ENCODE measurements at regions not wholly inside any gene's neighbourhood (a gene's known extent, or its start where the extent isn't known, plus 50 kb on each side); places are given as distances from the start of the nearest gene placed in this dataset.

DNA sequence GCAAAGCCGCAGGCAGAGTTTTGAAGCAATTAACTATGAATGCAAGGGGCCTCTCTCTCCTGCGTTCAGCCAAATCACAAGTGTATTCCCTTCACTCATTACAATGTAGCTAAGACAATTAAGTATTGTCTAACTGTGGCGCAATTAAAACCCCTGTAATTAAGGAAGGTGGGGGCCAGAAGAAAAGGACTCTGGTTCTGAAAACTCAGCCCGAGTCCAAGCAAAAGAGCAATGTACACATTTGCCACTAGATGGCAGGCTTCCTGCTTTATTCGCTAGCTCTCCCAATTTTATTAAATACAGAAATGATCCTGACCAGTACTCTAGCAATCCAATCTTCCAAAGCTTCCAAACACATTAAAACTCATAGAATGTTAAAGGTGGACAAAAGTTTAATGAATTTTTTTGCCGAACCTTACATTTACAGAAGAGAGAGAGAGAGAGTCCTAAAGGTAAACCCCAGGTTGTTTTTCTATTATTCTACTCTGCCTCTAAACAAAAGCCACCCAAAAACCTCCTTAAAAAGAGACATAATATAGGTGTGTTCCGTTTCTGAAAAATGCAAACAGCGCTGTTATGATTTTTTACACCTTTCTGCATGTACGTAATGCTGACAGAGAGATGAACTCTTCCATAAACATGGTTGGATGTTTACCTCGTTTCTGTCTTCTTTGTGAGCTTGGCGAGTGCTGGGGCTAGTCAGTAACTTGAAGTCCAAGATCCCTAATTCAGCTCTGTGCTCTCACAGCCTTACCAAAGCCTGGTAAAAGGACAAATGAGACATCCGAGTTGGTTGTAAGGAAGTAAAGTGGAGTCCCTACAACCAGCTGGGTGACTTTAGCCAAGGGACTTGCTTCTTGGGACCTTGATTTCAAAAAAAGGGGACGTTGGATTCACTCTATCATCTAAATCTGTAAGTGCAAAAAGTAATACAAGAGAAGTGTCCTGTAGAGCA, 50.9 kb upstream of the VASH1 start:
- Mint-ChIP-seq H3K9me3 (no peaks in the 10 kb centered on the region), H3K4me1 (no peaks in the 10 kb centered on the region), H3K4me3 (no peak overlapping the region), H3K27ac (no peak overlapping the region), H3K27me3 (peaks cover 2% of the 10 kb centered on the region), H3K36me3 (ENCODE audit: low read depth) (no peaks in the 10 kb centered on the region)
- DNase-seq (peak; percentile 29), ATAC-seq (no peak)

Measured in activated naive CD8-positive, alpha-beta T cell treated with anti-CD3 and anti-CD28 coated beads, Interleukin-2, amount 50 U/mL, for 24 hours (primary cell).